Mesenchymal stem cell (in vitro differentiated cells and primary cell): ENCODE measurements at regions not wholly inside any gene's neighbourhood (a gene's known extent, or its start where the extent isn't known, plus 50 kb on each side); places are given as distances from the start of the nearest gene placed in this dataset.

Experiments used
- DNase-seq: peaks from one replicate; pipeline ENCODE4 v3.0.0-alpha.2; 2013
- H2AFZ ChIP-seq: one replicate; pipeline ENCODE4 v1.6.1; 2013; ENCODE audit warnings: low read depth, mild to moderate bottlenecking, control low read depth, inconsistent platforms, low read length, moderate library complexity
- H2AK5ac ChIP-seq: 2 replicates; pipeline ENCODE4 v1.6.1; 2013; ENCODE audit warnings: low read length, moderate library complexity, mild to moderate bottlenecking, inconsistent platforms; ENCODE audit not compliant: severe bottlenecking
- H2BK120ac ChIP-seq: one replicate; pipeline ENCODE4 v1.6.1; 2013; ENCODE audit warnings: low read depth, mild to moderate bottlenecking, inconsistent platforms, low read length, moderate library complexity
- H2BK12ac ChIP-seq, 2 experiments: one replicate each; pipeline ENCODE4 v1.6.1; 2013; ENCODE audit warnings: inconsistent platforms in 2 of 2, low read length in 2 of 2, mild to moderate bottlenecking in 2 of 2, moderate library complexity in 2 of 2, control low read depth in 1 of 2
- H2BK15ac ChIP-seq: one replicate; pipeline ENCODE4 v1.6.1; 2013; ENCODE audit warnings: mild to moderate bottlenecking, low read depth, inconsistent platforms; ENCODE audit not compliant: poor library complexity, severe bottlenecking
- H2BK5ac ChIP-seq: 2 replicates; pipeline ENCODE4 v1.6.1; 2013; ENCODE audit warnings: low read depth, mild to moderate bottlenecking, low read length, control low read depth, inconsistent platforms; ENCODE audit not compliant: poor library complexity, severe bottlenecking
- H3K14ac ChIP-seq, 2 experiments: one replicate each; pipeline ENCODE4 v1.6.1; 2013; ENCODE audit warnings: inconsistent platforms in 2 of 2, low read length in 2 of 2, control low read depth in 1 of 2, mild to moderate bottlenecking in 1 of 2, moderate library complexity in 1 of 2
- H3K18ac ChIP-seq, 2 experiments: one replicate each; pipeline ENCODE4 v1.6.1; 2013; ENCODE audit warnings: inconsistent platforms in 2 of 2, low read length in 2 of 2, control low read depth in 1 of 2, low read depth in 1 of 2, mild to moderate bottlenecking in 1 of 2
- H3K23ac ChIP-seq, 2 experiments: one replicate each; pipeline ENCODE4 v1.6.1; 2013; ENCODE audit warnings: inconsistent platforms in 2 of 2, low read length in 2 of 2, mild to moderate bottlenecking in 2 of 2, moderate library complexity in 2 of 2, control low read depth in 1 of 2
- H3K27ac ChIP-seq: 2 replicates; pipeline ENCODE4 v1.5.1; 2013; ENCODE audit warnings: mild to moderate bottlenecking, moderate library complexity, low read length, control low read depth, inconsistent platforms; ENCODE audit not compliant: poor library complexity, severe bottlenecking
- H3K27me3 ChIP-seq, 2 experiments: 2 replicates each; pipeline versions ENCODE4 v1.6.1 to v1.7.0; 2013; ENCODE audit warnings: low read length in 2 of 2, mild to moderate bottlenecking in 2 of 2, moderate library complexity in 2 of 2, control low read depth in 1 of 2, inconsistent platforms in 1 of 2; ENCODE audit not compliant: control insufficient read depth in 1 of 2, insufficient read depth in 1 of 2
- H3K36me3 ChIP-seq, 2 experiments: 2 replicates each; pipeline versions ENCODE4 v1.6.1 to v1.7.0; 2013; ENCODE audit warnings: low read length in 2 of 2, control low read depth in 1 of 2, inconsistent platforms in 1 of 2, low read depth in 1 of 2, mild to moderate bottlenecking in 1 of 2; ENCODE audit not compliant: insufficient read depth in 2 of 2, control insufficient read depth in 1 of 2
- H3K4ac ChIP-seq, 2 experiments: one replicate each; pipeline ENCODE4 v1.6.1; 2013; ENCODE audit warnings: inconsistent platforms in 2 of 2, low read length in 2 of 2, mild to moderate bottlenecking in 2 of 2, moderate library complexity in 2 of 2, control low read depth in 1 of 2, low read depth in 1 of 2
- H3K4me1 ChIP-seq: 2 replicates; pipeline ENCODE4 v1.6.1; 2013; ENCODE audit warnings: low read depth, low read length, control low read depth; ENCODE audit not compliant: control insufficient read depth, insufficient read depth
- H3K4me2 ChIP-seq: 2 replicates; pipeline ENCODE4 v1.6.1; 2013; ENCODE audit warnings: low read length, mild to moderate bottlenecking, inconsistent platforms; ENCODE audit not compliant: poor library complexity, severe bottlenecking
- H3K4me3 ChIP-seq, 2 experiments: 2 replicates each; pipeline versions ENCODE4 v1.5.1 to v1.7.0; 2013; ENCODE audit warnings: low read length in 2 of 2, mild to moderate bottlenecking in 2 of 2, control low read depth in 1 of 2, low read depth in 1 of 2; ENCODE audit not compliant: insufficient read depth in 1 of 2
- H3K79me1 ChIP-seq: replicated peaks from 2 replicates; pipeline ENCODE4 v1.6.1; 2013; ENCODE audit warnings: mild to moderate bottlenecking, control low read depth, low read length, inconsistent platforms; ENCODE audit not compliant: poor library complexity, severe bottlenecking
- H3K9ac ChIP-seq: 2 replicates; pipeline ENCODE4 v1.7.0; 2013; ENCODE audit warnings: mild to moderate bottlenecking, low read length, moderate library complexity
- H3K9me3 ChIP-seq: 2 replicates; pipeline ENCODE4 v1.7.0; 2013; ENCODE audit warnings: mild to moderate bottlenecking, low read length; ENCODE audit not compliant: control insufficient read depth
- H4K8ac ChIP-seq: one replicate; pipeline ENCODE4 v1.6.1; 2013; ENCODE audit warnings: inconsistent platforms, mild to moderate bottlenecking, low read length, moderate library complexity
- H4K91ac ChIP-seq: one replicate; pipeline ENCODE4 v1.6.1; 2013; ENCODE audit warnings: mild to moderate bottlenecking, low read length, inconsistent platforms
- WGBS: methylation state at CpG from one replicate; pipeline ENCODE4 v1.1.7; 2013; ENCODE audit warnings: mixed read lengths; 5-methylcytosine and 5-hydroxymethylcytosine counted together

- H2BK5ac ChIP-seq = no peak overlapping the region
- no peak overlapping the region for H3K4me3 ChIP-seq
- H3K23ac ChIP-seq = no peak overlapping the region
- no peak overlapping the region for H2AK5ac ChIP-seq
- H3K14ac ChIP-seq = no peak overlapping the region
- peaks cover 0 to 14% of the 10 kb centered on the region in 2 experiments for H3K36me3 ChIP-seq
- H2BK120ac ChIP-seq = no peak overlapping the region
- WGBS = 29% methylated on average over 1 of the region's 3 CpGs
- H2BK12ac ChIP-seq = no peak overlapping the region
- no peak overlapping the region for H4K8ac ChIP-seq
- no peak overlapping the region for H3K27ac ChIP-seq
- H3K4me2 ChIP-seq = no peak overlapping the region
- H4K91ac ChIP-seq = no peak overlapping the region
- H3K9me3 ChIP-seq = no peaks in the 10 kb centered on the region
- no peaks in the 10 kb centered on the region for H3K27me3 ChIP-seq
- H3K79me1 ChIP-seq = no peaks in the 10 kb centered on the region
- peak; percentile 5 for DNase-seq
- no peak overlapping the region for H2BK15ac ChIP-seq
- H3K4me1 ChIP-seq = peaks cover 2% of the 10 kb centered on the region
- H3K4ac ChIP-seq = no peak overlapping the region
- H3K9ac ChIP-seq = no peak overlapping the region
- H2AFZ ChIP-seq = no peak overlapping the region
- no peak overlapping the region for H3K18ac ChIP-seq
These were observed 60.8 kb upstream of the UMPS start for GRCh38 chr3:124669470-124669869.

- Histone ChIP-seq H4K8ac (no peak overlapping the region), H2AK5ac (no peak overlapping the region), H2AFZ (no peak overlapping the region), H3K79me1 (no peaks in the 10 kb centered on the region), H3K4ac (no peak overlapping the region), H3K4me1 (no peaks in the 10 kb centered on the region), H3K36me3 (peaks cover 0 to 18% of the 10 kb centered on the region in 2 experiments), H3K9me3 (no peaks in the 10 kb centered on the region), H3K27ac (no peak overlapping the region), H3K14ac (no peak overlapping the region), H2BK15ac (no peak overlapping the region), H4K91ac (no peak overlapping the region), H3K18ac (no peak overlapping the region), H2BK5ac (no peak overlapping the region), H3K9ac (no peak overlapping the region), H3K4me2 (no peak overlapping the region), H2BK12ac (no peak overlapping the region), H3K27me3 (no peaks in the 10 kb centered on the region), H3K23ac (no peak overlapping the region), H3K4me3 (no peak overlapping the region), H2BK120ac (no peak overlapping the region)
- no peak for DNase-seq
- 96% methylated on average over 3 of the region's 5 CpGs for WGBS
These were observed 59.1 kb upstream of the UMPS start for GRCh38 chr3:124671106-124671505.

- WGBS = 88% methylated on average over 9 of the region's 13 CpGs
- peaks cover 0 to 11% of the 10 kb centered on the region in 2 experiments for H3K36me3 ChIP-seq
These were observed 55.9 kb upstream of the UMPS start for GRCh38 chr3:124674336-124674735.

GRCh38 chr3:124676236-124676635 is 54.0 kb upstream of the UMPS start:
- peaks cover 0 to 11% of the 10 kb centered on the region in 2 experiments for H3K36me3 ChIP-seq
- no peak overlapping the region for H4K8ac ChIP-seq
- H2AK5ac ChIP-seq = no peak overlapping the region
- H3K9ac ChIP-seq = peak overlapping the region; percentile 55
- no peaks in the 10 kb centered on the region for H3K27me3 ChIP-seq
- H3K18ac ChIP-seq = no peak overlapping the region
- H2BK5ac ChIP-seq = no peak overlapping the region
- H3K27ac ChIP-seq = no peak overlapping the region
- 90% methylated on average over 3 of the region's 3 CpGs for WGBS
- no peaks in the 10 kb centered on the region for H3K4me1 ChIP-seq
- no peak overlapping the region for H3K4ac ChIP-seq
- H3K14ac ChIP-seq = no peak overlapping the region
- no peak overlapping the region for H3K4me2 ChIP-seq
- no peaks in the 10 kb centered on the region for H3K9me3 ChIP-seq
- no peak overlapping the region for H4K91ac ChIP-seq
- H3K23ac ChIP-seq = no peak overlapping the region
- no peak overlapping the region for H2BK120ac ChIP-seq
- no peak overlapping the region for H2AFZ ChIP-seq
- no peak for DNase-seq
- H2BK12ac ChIP-seq = no peak overlapping the region
- no peak overlapping the region for H3K4me3 ChIP-seq
- no peak overlapping the region for H2BK15ac ChIP-seq
- H3K79me1 ChIP-seq = no peaks in the 10 kb centered on the region

More at GRCh38 chr3:124674336-124674735, 55.9 kb upstream of the UMPS start:
- H3K9ac ChIP-seq = no peak overlapping the region
- H2AK5ac ChIP-seq = no peak overlapping the region
- no peak overlapping the region for H2BK12ac ChIP-seq
- no peak overlapping the region for H4K91ac ChIP-seq
- H3K79me1 ChIP-seq = no peaks in the 10 kb centered on the region
- H2AFZ ChIP-seq = no peak overlapping the region
- H3K9me3 ChIP-seq = no peaks in the 10 kb centered on the region
- H2BK15ac ChIP-seq = no peak overlapping the region
- no peak overlapping the region for H3K4me3 ChIP-seq
- no peak overlapping the region for H3K18ac ChIP-seq
- H3K4me1 ChIP-seq = no peaks in the 10 kb centered on the region
- peak overlapping the region in 1 of 2 experiments; percentile 2 for H3K23ac ChIP-seq
- no peak overlapping the region for H3K14ac ChIP-seq
- H4K8ac ChIP-seq = no peak overlapping the region
- H3K27me3 ChIP-seq = no peaks in the 10 kb centered on the region
- H3K4ac ChIP-seq = no peak overlapping the region
- H2BK5ac ChIP-seq = no peak overlapping the region
- H2BK120ac ChIP-seq = no peak overlapping the region
- H3K27ac ChIP-seq = no peak overlapping the region
- H3K4me2 ChIP-seq = no peak overlapping the region
- no peak for DNase-seq
